ENCODE measurements at regions not wholly inside any gene's neighbourhood (a gene's known extent, or its start where the extent isn't known, plus 50 kb on each side); places are given as distances from the start of the nearest gene placed in this dataset.

GRCh38 chr4:104907074-104907649 lies 239.5 kb upstream of the TET2 start:
- H3K79me2 ChIP-seq (ENCODE audit: control insufficient read depth in 1 of 2, insufficient read depth in 2 of 2, low read length in 2 of 2), result no peaks in the 10 kb centered on the region
- POLR2A ChIA-PET (ENCODE audit: partially characterized antibody), result no interaction called here
- TF ChIP-seq ATF3 (IDR thresholded peaks at IDR 0.05; ENCODE audit: insufficient read depth, low read depth, low read length) (no peak), EP300 (IDR thresholded peaks at IDR 0.05; ENCODE audit: borderline replicate concordance in 1 of 2, low read depth in 2 of 2, low read length in 2 of 2) (no peak), POLR2AphosphoS5 (IDR thresholded peaks at IDR 0.05; ENCODE audit: low read depth, low read length) (no peak), CTCF (IDR thresholded peaks at IDR 0.05; ENCODE audit: control extremely low read depth in 1 of 3, insufficient read depth in 1 of 3, low read depth in 1 of 3, low read length in 3 of 3) (no peak), CREB1 (IDR thresholded peaks at IDR 0.05) (no peak), SRF (IDR thresholded peaks at IDR 0.05; ENCODE audit: low read depth, low read length) (no peak), CEBPB (IDR thresholded peaks at IDR 0.05; ENCODE audit: low read depth, low read length) (no peak), PHF8 (conservative IDR thresholded peaks at IDR 0.05; ENCODE audit: low read depth, low read length) (no peak), TAF7 (optimal IDR thresholded peaks at IDR 0.05; ENCODE audit: borderline replicate concordance, low read depth, low read length) (no peak), SIRT6 (IDR thresholded peaks at IDR 0.05; ENCODE audit: low read length) (no peak), GABPA (IDR thresholded peaks at IDR 0.05; ENCODE audit: borderline replicate concordance, insufficient read depth, low read length) (no peak), POLR2A (IDR thresholded peaks at IDR 0.05; ENCODE audit: control extremely low read depth in 1 of 2, low read depth in 2 of 2, low read length in 2 of 2) (no peak)

More at GRCh38 chr4:104907074-104907649, 239.5 kb upstream of the TET2 start:
- Histone ChIP-seq H3K23ac (ENCODE audit: insufficient read length) (no peak overlapping the region), H2BK120ac (replicated peaks; ENCODE audit: low read depth, low read length) (no peak overlapping the region), H3K4me3 (ENCODE audit: extremely low read depth in 1 of 4, insufficient read depth in 2 of 4, low read depth in 3 of 4, low read length in 4 of 4) (no peak overlapping the region), H3K79me1 (ENCODE audit: low read depth, low read length) (no peaks in the 10 kb centered on the region), H2AK5ac (ENCODE audit: low read depth, low read length) (no peak overlapping the region), H4K20me1 (replicated peaks in 1 of 2; ENCODE audit: control insufficient read depth in 1 of 2, insufficient read depth in 2 of 2, low read length in 2 of 2) (no peaks in the 10 kb centered on the region), H3K23me2 (ENCODE audit: low read depth, low read length) (no peaks in the 10 kb centered on the region), H2BK15ac (ENCODE audit: low read length) (no peak overlapping the region), H3K9me3 (ENCODE audit: insufficient read depth in 2 of 2, low read depth in 1 of 2, low read length in 1 of 2) (no peaks in the 10 kb centered on the region), H3K4me2 (ENCODE audit: insufficient read depth in 1 of 2, low read depth in 2 of 2, low read length in 2 of 2) (no peak overlapping the region), H3K27ac (ENCODE audit: low read depth, low read length) (no peak overlapping the region), H4K5ac (ENCODE audit: insufficient read length, low read depth, low read length) (no peak overlapping the region), H3K27me3 (replicated peaks in 1 of 4; ENCODE audit: control insufficient read depth in 3 of 4, extremely low read depth in 1 of 4, insufficient read depth in 3 of 4, low read length in 3 of 4) (peaks cover 12 to 41% (median 28%) of the 10 kb centered on the region in 4 experiments), H3K4me1 (replicated peaks in 1 of 4; ENCODE audit: control insufficient read depth in 3 of 4, insufficient read depth in 4 of 4, low read length in 3 of 4) (no peaks in the 10 kb centered on the region), H2BK20ac (ENCODE audit: low read length) (no peak overlapping the region), H4K91ac (replicated peaks; ENCODE audit: insufficient read length, low read length) (no peak overlapping the region), H3K36me3 (ENCODE audit: control insufficient read depth in 2 of 4, insufficient read depth in 4 of 4, low read length in 3 of 4) (no peaks in the 10 kb centered on the region), H3K18ac (ENCODE audit: extremely low read depth, low read length) (no peak overlapping the region), H3K9ac (replicated peaks in 1 of 4; ENCODE audit: extremely low read depth in 1 of 4, low read depth in 3 of 4, low read length in 3 of 4) (no peak overlapping the region), H3K14ac (ENCODE audit: insufficient read length) (no peak overlapping the region), H2BK12ac (ENCODE audit: low read depth, low read length) (no peak overlapping the region), H3K4ac (replicated peaks; ENCODE audit: insufficient read length, low read depth, low read length) (no peak overlapping the region), H3K56ac (replicated peaks; ENCODE audit: insufficient read length, low read depth, low read length) (no peak overlapping the region), H2AFZ (ENCODE audit: low read length) (no peak overlapping the region), H4K8ac (ENCODE audit: extremely low read depth, insufficient read depth, low read length) (no peak overlapping the region), H2BK5ac (ENCODE audit: low read depth, low read length) (no peak overlapping the region)
- WGBS, 2 experiments (ENCODE audit: extremely low coverage in 1 of 2, insufficient coverage in 1 of 2, insufficient read length in 1 of 2, insufficient replicate concordance in 2 of 2, low coverage in 1 of 2, low lambda C conversion rate in 2 of 2, missing lambda C conversion rate in 1 of 2), result 81% methylated on average over 12 of the region's 12 CpGs; no CpG with 5 or more reads in 1 of the 2 experiments
- DNase-seq (ENCODE audit: low read depth in 1 of 2, low spot score in 2 of 2) (no peak), FAIRE-seq (no peak)
- CTCF ChIA-PET (ENCODE audit: partially characterized antibody), result interaction anchor here (1.8 kb wide), 1 partner anchor 12 kb away, joined by 4 read pairs; no protein-coding TSS in a partner anchor

All from H1 (cell line).